ENCODE measurements at regions not wholly inside any gene's neighbourhood (a gene's known extent, or its start where the extent isn't known, plus 50 kb on each side); places are given as distances from the start of the nearest gene placed in this dataset.

DNA sequence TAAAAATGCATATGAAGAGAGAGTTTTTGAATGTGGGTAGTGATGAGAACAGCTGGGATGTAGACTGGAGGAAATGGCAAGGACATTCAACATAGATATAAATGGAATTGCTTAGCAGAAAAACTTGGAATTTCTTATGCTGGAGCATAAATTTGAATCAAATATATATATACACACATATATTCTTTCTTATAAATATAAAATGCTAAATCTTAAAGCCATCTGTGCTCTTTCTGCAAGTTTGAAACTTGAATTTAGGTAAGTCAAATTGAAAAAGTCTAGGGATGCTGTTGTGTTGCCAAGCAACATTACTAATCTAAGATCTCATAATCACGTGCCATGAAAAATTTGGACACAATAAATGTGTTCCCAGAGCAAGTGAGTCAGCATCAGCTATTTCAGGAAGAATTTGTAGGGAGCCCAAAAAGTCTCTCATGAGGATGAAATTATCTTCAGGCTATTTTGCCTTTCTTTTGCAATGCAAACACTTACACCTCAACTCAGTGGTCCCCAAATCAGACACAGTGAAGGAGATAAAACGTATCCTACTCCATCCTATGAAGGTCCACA, 58.4 kb upstream of the ALDH1A1 start:
- DNase-seq, result no peak

DNA sequence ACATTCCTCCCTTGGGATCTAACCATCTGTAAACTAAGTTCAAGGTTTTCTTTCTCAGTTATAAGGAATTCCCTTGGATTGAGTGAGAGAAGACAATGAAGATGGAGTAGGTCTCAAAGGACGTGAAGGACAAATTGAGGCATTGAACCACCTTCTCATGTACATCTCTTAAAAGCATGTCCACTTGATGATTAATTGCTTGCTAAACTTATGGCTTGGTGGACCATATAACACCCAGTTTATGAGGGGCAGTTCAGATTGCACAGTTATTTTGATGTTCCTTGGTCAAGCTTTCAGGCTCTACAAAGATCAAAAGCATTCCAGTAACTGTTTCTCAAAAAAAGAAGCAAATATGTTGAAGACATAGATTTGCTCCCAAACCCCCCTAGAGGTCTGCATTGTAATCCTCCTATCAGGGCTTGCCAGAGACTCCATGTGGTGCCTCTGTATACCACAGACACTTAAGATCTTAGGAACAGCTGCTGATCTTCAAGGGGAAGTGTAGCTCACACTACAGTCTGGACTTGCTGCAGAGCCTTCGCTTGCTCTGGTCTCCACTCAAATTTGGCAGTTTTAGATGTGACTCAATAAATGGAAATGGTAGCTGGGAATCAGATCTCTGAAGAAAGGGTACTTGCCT, 56.9 kb upstream of the ALDH1A1 start:
- DNase-seq, result no peak

DNA sequence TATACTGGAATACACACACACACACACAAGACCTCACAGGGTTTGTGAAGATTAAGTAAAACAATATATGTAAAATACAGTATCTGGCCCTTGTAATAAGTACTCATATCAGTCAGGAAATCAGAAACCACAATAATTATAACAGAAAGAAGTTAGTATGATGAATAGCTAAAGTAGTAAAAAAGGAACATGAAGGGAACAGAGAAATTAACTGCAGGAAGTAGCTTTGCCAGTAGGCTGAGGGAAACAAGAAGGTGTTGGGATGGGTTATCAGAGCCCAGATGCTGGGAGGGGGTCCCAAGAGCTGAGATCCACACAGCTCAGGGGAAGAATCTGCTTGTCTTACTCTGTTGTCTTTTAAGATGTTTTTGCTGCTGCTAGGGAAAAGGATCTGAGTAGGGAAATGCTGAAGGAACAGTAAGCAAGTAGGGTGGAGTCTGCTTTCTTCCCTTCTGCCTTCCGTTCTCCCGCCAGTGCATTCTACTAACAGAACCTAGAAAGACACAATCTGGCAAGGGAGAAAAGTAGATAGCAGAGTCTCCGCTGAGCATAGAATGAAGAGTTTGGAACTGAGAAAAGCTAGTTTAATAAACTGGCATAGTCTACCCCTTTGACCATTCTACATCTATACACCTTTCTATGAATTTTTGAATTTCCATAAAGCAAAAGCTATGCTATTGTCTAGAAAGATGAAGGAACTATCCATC, 55.3 kb upstream of the ALDH1A1 start:
- DNase-seq, result no peak

DNA sequence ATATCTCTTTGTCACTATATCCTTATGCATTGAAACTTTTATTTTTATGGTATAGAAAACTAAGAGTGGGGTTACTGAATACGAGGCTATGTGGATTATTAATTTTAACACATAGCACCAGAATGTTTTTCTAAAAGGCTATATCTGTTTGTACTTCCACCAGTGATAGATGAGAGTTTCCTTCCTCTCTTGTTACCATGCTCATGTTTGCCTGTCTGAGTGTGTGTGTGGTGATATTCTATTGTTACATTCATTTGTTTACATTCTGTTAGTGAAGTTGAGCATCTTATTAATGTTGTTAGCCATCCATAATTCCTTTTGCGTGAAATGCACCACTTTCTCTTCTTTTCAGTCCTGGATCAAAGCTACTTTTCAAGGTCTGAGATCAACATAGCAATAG, 54.1 kb upstream of the ALDH1A1 start:
- DNase-seq, result no peak
